SHP77 treated with DMSO at 0.1 percent for 48 hours (cell line): ENCODE measurements at regions not wholly inside any gene's neighbourhood (a gene's known extent, or its start where the extent isn't known, plus 50 kb on each side); places are given as distances from the start of the nearest gene placed in this dataset.

Source experiments
- DNase-seq: peaks from one replicate; lab custom pipeline; 2025; lab: John Stamatoyannopoulos, UW

DNA sequence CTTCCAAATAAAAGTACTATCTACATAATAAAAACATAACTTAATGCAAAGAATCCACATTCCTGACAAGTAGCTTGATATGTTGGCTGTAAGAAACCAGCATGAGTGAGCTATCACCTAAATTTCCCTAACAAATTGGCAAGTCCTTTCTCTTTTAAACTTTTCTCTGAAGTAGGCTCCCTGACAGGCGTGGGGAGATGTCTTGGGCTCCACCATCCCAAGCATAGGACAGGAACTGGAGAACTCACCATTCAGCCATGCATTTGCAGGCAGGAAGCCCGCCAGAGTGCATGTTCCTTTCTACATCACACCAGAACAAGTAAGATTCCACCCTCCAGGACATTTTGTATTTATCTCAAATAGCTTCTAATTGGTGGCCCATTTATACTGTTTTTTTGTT is 921.9 kb upstream of the CELF4 start:
- no peak for DNase-seq

DNA sequence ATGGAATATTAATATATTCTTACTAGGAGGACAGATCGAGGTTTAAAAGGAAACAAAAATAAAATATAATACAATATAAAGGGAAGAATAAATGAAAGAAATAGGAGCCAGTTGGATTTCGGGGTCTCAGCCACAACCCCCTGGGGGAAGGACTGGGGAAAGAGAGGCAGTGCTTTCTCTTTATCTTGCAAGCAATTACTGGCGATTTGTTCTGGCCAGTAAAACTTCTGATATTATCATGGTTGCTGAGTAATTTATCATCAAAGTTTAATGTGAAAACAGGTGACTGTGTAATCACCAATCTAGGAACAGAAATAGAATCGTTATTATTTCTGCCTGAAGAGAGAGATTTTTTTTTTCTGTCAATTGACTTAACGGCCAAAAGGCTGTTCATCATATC is 917.7 kb upstream of the CELF4 start:
- no peak for DNase-seq

DNA sequence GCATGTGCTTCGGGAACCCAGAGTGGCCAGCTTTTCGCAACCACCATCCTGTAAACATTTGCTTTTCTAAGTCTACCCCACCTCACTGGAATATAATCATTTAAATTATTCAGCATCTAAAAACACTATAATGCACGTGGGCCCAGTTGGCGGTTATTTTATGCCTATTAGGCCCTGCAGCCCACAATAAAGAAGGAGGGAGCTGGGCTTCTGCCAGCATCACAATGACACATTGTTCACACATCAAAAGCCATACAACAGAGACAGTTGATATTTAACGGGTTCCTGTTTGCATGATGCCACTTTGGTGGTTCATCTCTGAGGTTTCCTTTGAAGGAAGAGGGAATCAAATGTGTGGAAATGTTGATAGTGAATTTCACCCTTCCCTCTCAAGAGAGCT is 916.0 kb upstream of the CELF4 start:
- no peak for DNase-seq

DNA sequence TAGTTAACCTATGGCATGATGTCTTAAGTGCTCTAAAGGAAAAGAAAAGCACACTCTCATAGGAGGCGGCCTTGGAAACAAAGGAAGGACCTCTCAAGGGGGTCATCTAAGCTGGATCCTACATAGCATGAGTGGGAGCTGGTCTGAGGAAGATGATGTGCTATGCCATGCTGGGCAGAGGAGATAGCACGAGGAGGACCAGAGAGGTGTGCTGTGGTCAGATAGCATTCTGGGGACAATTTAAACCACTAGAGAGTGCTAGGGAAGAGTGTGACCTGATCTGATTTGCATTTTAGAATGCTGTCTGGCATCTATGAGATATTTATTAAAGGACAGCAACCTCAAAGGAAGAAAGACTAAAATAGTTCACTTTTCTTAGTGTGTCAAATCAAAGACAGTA is 910.1 kb upstream of the CELF4 start:
- no peak for DNase-seq

DNA sequence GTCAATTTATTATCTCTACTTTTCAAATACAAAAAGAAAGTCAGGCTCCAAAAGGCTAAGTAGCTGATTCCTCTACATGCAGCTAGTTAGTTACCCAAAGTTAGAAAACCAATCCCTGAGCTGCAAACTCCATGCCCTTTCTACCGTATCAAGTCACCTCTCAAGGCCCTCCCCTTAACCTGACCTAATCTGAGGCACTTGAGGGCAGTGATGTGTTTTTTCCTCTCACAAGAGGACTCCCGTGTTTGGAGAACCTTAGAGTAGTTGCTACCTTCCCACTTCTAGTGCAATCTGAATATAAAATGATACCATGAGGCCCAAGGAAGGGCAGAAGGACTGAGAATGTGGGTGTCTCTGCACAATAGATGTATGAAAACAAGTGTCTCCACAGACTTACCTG is 907.9 kb upstream of the CELF4 start:
- no peak for DNase-seq

DNA sequence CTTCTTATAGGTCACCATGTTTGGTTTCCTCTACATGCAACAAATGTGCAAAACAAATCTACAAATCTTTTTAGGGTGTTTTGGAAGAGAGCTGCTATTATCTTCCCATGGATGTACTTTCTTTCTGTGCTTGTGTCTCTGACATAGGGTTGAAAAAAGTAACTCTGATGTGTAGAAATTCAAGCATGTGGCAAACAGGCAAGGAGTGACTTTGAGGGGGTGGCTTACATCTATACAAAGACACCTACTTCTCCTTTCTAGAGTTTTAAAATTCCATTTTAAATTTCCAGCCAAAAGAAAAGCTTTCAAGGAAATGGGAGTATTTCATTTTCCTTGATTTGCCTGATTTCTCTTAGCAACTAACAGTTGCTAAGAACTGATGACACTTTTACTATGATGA is 904.8 kb upstream of the CELF4 start:
- no peak for DNase-seq

DNA sequence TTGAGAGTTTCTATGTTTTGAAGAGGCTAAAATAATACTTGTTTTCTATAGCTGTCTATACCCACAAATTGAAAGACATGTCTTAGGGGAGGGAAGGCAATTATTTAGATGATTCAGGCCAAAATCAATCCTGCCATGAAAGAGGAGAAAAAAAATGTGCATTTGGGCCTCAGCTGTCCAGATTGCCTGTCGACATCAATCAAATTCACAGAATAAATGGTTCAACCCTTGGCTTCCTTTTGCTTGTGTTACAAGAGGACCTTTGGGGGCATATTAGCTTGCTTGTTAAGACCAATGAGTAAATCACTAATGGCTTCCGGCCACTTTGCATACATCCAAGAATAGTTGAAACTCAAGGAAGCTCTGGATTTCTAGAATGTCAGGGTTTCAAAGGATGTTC is 900.8 kb upstream of the CELF4 start:
- DNase-seq: no peak

DNA sequence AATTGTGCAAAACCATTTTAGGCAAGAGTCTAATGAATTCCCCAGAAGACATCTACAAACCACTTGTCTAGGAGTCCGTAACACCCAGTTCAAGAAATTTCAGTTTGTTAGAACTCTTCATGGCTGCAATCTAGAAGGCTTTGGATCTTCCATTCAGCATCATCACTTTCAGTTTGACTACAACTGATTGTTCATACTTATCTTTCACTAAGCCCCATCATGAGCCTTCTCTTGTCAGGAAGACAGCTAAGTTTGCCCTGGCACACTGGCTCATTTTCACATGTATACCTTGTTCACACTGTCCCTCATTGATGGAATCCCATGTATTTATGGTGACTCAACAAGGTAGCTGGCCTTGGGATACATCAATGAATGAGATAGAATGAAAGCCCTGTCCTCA is 898.4 kb upstream of the CELF4 start:
- DNase-seq: no peak

DNA sequence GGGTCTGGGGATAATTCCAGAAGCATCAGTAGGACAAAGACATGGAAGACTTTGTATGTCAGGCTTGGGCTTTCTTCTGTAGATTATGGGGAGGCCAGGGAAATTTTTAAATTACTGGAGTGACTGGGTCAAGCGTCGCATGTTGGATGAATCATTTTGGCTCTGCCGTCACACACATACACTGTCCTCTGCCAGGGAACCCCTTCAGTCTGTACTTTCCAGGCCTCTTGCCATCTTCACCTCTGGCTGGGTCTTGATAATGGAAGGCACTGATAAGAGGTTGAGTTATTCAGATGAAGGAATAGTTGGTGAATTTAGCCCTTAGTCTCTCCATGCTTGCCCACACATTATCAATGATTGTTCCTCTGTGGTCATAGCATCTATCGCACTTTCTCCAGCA is 895.1 kb upstream of the CELF4 start:
- no peak for DNase-seq

DNA sequence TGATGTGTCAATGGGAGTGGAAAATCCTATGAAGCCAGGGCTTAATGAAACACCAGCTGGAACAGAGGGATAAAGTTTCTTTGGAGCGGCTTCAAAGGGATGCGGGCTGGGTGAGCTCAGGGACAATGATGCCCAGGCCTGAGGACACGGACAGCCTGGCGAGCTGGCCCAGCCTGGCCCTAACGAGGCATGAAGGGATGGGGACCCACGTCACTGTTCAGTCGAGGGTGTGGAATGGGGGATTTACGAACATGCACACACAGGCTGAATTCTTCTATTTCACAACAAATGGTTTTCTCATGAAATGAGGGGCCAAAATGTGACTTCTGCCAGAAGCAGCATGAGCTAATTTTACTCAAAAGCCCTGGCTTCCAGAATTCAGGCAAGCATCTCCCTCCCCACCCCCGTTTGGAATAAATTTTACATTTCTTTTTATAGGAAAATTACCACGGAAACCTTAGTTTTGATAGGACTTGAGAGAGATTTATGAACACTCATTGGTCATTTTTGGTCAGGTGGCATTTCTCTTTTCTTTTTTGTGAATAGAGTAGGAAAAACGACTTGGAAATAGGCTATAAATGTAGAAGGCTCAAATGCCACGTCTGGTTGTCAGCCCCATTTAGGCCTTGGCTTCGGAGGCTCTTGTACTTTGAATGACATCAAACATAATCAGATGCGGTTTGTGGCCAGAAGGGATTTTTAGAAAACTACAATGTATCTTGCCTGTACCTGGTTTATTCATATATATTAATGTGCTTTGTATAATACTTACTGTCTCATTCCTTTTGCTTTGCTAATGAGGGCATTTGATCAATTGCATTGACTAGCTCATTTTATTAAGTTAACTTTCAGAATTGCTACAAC is 893.8 kb upstream of the CELF4 start:
- no peak for DNase-seq

DNA sequence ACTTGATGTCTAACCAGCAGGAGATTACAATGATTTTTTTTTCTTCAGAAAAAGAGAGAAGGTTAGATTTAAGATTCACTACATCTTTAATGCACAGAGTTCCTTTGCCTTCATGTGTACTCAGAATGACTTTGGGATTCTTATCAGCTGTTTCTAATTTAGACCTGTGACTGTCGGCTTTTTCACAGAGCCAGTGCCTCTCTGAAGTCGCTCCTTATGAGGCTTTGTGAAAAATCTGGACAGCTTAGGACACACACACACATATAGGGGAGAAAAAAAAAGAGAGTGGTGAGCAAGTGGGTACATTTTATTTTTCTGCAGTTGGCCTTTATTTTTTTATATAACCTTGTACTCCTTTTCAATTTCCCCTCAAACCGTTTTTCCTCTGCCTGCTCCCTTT is 893.1 kb upstream of the CELF4 start:
- DNase-seq: no peak

DNA sequence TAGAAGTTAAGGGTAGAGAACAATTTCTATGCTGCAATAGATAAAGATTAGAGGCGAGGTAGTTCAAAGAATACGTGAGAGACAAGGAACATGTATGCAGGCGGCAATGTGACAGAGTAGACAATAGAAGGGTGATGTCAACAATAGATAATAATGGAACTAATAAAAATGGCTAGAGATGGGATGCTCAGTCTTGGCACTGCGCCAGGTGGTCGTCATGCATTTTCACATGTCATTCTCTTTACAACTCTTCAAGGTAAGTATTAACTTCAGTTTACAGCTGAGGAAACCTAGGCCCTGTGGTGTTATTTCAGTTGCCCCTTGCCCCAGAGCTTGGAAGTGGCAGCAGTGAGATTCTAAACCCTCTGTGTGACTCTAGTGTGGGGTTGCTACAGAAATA is 890.7 kb upstream of the CELF4 start:
- no peak for DNase-seq

DNA sequence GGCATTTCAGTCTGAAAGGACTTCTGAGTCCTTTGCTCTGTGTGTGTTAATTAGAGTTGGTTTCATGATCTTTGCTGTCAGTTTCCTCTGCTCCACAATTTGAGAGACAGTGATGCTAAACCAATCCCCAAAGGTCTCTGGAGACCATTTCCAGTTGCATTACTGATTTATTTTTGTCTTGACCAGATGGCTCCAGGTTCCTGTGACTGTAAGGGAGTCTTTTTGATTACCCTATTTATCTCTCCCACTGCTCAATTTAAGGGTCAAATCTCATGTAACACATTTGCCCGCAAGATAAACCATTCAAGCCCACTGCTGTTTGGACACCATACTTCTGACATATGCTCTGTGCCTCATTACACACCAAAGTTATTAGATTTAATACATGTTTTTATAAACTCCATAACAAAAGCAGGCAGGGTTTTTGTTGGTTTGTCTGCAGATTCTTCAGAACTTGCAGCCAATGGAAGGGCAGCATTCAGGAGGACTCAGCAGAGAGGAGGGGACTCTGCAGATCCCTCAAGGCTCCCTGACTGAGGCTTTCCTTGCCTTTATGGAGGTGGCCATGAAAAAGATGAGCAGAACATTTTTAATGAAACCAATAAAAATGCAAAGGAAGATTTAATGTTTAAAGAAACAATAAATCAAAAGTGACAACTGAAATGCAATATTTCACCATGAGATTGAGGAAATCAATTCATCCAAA is 889.3 kb upstream of the CELF4 start:
- DNase-seq: no peak

DNA sequence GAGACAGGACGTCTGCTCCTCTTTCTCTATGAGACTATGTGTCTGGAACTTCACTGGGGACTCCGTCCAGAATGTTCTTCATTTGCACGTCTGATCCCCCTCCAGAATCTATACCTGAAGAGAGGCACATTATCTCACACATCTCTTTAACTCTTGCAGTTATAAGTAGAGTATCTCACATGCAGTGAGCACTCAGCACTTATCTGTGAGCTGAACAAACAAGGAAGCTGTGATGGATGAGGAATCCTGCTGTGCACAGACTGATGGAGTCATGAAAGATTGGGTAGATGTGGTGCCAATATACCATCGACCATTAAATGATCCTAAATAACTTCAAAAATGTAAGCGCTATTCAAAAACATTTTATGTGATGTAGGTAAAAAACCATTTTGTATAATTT is 888.3 kb upstream of the CELF4 start:
- DNase-seq: no peak

DNA sequence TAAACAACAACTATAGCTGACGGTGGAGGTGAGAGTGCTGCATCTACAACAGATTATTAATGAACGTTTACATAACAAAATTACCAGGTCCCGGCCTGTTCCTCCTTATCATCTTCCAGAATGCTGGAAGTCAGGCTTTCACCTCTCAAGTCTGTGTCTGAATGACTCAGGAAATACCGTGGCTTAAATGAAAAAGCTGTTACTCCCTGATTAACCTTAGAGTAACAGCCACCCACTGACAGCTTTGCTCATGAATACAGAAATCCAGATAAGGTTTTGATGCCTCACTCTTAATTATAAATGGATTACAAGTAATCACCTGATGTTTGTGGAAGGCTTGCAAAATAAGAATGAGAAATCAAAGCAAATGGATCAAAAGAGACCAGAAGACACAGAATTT is 885.3 kb upstream of the CELF4 start:
- DNase-seq: no peak

DNA sequence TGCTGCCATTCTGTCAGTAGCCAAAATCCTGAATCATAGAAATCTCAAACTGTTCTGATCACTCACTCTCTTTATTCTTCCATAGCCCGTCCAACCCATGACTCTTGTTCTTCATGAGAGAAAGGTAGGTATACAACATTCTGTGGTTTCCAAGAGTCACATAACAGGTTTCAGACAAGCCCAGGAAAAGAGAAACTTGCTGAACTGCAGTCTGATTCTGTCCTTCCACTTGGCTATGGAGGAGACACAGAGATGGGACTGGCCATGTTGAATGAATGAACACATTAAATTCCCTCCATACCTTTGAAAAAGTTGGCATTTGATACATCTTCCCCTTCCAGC is 880.2 kb upstream of the CELF4 start:
- no peak for DNase-seq

DNA sequence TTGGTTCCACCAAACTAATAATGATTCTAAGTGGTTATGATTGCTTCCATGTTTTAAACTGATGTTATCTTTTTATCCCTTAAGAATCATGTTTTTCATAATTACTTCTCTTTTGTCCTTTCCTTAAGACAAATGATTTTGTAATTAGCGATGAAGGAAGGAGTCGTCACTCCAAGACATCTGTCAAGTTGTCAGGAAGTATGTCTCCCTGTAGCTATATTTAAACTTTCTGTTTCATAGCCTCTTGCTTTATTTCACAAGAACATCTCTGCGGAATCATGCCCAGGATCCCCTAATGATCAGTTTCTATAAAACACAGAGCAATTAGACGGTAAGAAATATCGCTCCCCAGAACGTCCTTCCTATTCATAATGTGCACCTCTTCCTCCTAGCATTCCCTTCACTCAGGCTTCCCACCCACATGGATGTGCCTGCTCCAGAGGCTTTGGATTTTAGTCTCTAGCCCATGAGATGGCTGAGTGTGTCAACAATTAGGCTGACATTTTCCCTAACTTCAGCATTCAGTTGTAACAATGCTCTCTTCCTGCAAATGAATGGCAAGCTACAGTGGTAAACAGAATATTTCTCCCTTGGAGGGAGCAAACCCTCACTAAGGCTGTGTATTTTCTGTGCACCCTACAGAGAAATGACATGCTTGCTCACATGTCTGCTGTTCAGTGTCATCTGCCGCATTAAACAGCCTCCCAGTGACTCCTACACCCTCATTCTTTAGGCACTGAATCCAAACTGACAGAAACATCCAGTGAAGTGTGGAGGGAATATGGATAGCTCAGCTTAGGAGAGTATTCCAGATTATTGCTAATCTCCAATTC is 879.6 kb upstream of the CELF4 start:
- DNase-seq: no peak

DNA sequence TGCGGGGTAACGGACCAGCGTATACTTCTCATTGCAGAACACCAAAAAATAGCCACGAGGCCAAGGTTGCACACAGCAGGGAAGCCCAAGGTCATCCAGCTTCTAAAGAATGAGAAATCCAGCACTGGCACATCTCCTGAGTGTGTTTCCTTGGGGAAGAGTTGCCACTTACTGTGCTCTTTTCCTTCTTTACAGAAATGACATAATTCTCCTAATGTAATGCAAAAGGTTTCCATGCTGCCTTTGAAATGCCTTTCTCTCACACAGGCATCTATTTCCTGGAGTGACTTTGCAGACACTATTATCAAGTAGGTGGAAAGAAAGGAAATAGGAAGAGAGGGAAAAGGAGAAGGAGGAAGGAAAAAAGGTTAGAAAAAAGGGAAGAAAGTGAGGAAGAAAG is 862.1 kb upstream of the CELF4 start:
- DNase-seq: no peak

DNA sequence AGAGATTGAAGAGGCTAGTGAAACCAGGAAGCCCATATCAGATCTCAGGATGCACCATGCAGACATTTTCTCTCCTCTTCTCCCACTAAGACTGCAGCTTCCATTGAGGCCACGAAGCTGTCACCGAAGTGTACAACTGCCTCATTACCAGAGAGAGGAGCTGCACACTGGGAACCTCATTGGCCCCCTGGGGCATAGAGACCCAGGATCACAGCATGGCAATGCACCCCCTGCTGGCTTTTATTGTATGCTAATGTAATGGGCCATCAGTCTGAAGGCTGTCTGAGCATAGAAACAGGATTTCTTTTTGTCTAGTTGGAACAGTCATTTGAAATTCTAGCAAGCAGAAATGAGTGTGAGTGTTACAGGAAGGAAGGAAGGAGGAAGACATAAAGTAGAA is 861.6 kb upstream of the CELF4 start:
- no peak for DNase-seq

DNA sequence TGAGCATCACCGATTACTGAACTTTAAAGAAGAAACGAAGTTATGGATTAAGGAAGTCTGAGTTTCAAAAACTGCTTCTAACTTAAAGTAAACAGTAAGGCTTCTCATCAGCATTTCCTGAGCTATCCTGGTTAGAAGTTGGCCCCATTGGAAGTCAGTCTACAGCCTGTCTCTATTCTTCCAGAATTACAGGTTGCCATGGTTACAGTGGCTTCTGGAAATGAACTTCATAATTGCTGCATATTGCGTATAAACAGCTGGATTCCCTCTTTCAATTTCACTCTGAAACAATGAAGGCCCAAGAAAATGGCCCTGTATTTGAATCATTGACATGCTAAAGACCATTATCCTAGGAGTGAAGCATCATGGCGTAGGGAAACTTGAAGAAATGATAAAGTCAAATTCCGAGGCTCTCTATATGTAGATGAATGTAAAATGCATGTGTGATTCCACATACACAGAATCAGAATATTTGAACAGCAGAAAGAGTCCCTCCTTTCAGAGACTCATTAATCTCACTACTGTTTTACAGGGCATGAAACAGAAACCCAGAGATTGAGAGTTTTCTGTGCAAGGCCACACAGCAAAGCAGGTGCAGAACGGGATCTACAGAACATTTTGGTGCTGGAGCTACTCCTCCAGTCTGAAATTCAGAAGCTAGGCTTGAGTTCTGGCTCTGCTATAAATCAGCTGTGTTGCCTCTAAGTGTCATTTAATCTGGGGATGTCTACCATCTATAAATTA is 856.4 kb upstream of the CELF4 start:
- DNase-seq: no peak

DNA sequence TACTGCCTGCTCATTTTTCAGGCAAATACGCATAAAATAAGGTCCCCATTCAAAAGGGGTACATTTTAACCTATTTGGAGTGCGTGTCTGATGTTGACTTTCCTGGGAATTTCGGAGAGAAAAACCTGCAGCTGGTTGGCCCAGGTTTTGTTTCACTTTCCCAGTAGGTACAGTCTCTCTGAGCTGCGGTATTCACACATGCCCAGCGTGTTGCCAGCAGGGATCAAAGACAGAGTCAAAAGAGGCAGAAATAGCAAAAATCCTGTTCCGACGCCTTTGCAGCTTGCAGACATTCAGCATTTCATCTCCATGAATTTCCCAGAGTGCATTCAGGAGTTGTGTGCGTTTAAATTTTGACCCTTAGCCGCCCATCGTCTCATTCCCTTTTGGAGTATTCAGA is 855.4 kb upstream of the CELF4 start:
- no peak for DNase-seq

DNA sequence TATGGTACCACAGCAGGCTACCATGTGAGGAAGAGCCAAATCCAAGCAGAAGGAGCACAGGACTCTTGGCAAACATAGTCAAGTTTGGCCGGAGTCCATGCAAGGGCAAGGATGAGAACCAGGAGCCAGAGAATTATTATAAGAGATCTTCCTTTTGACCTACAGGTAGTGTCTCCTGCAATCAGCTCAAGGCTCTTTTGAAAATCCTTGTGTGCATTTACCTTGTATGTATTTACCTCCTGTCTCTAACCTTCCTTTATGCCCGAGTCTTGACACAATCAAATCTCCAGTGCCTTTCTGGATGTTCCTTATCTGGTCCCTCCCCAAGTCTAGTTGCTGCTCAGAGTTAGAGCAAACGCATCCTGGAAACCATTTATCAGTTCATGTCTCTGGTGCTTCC is 855.0 kb upstream of the CELF4 start:
- no peak for DNase-seq
